ENCODE measurements at regions not wholly inside any gene's neighbourhood (a gene's known extent, or its start where the extent isn't known, plus 50 kb on each side); places are given as distances from the start of the nearest gene placed in this dataset.

DNA sequence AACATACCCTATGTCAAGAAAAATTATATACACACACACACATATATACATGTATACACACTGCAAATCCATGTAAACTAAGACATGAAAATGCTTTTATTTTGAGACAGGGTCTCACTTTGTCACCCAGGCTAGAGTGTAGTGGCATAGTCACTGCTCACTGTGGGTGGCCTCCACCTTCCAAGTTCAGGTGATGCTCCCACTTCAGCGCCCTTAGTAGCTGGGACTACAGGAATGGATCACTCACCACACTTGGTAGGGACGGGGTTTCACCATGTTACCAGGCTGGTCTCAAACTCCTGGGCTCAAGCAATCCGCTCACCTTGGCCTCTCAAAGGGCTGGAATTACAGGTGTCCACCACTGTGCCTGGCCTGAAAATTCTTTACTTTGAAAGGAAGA lies 617.6 kb downstream of the NYAP2 start:
- no peak for TF ChIP-seq CTCF (IDR thresholded peaks at IDR 0.05; ENCODE audit: low read length)
- no peak for TF ChIP-seq EZH2 (IDR thresholded peaks at IDR 0.05; ENCODE audit: borderline replicate concordance, low read length)

All from OCI-LY1 (cell line).